Keratinocyte (primary cell): ENCODE measurements at regions not wholly inside any gene's neighbourhood (a gene's known extent, or its start where the extent isn't known, plus 50 kb on each side); places are given as distances from the start of the nearest gene placed in this dataset.

ENCODE experiments used
- CTCF ChIP-seq, 3 experiments: IDR thresholded peaks in 1 of 3; conservative IDR thresholded peaks in 1 of 3; optimal IDR thresholded peaks in 1 of 3; 2 replicates in 2 of 3; 3 replicates in 1 of 3; pipeline versions ENCODE3 to v1.5.1; 2011; ENCODE audit warnings: low read length in 3 of 3, mild to moderate bottlenecking in 3 of 3, moderate library complexity in 2 of 3, control low read depth in 1 of 3, inconsistent platforms in 1 of 3; ENCODE audit not compliant: insufficient read depth in 2 of 3; ENCODE audit errors: extremely low read depth in 1 of 3
- EZH2 ChIP-seq: IDR thresholded peaks from one replicate; pipeline ENCODE4 v1.6.1; 2012; ENCODE audit warnings: inconsistent platforms, mild to moderate bottlenecking, low read length, moderate library complexity

- TF ChIP-seq CTCF (optimal IDR thresholded peaks at IDR 0.05 in 1 of 3, IDR thresholded peaks at IDR 0.05 in 1 of 3, conservative IDR thresholded peaks at IDR 0.05 in 1 of 3; ENCODE audit: extremely low read depth in 1 of 3, insufficient read depth in 2 of 3, low read length in 3 of 3) = no peak
- no peak for TF ChIP-seq EZH2
These were observed 124.5 kb upstream of the KLF3 start for GRCh38 chr4:38539501-38539900.
